Tibial nerve (tissue), 4 donors: ENCODE measurements at regions not wholly inside any gene's neighbourhood (a gene's known extent, or its start where the extent isn't known, plus 50 kb on each side); places are given as distances from the start of the nearest gene placed in this dataset.

Experiments
- DNase-seq, 2 donors: peaks; one replicate each; pipeline ENCODE4 v3.0.0-alpha.2; 2019; ENCODE audit warnings: low spot score in 2 of 2
- H3K27ac ChIP-seq, 4 donors: fragments of 200-600 bp; sonication (generic) in 3 of 4; one replicate each; pipeline ENCODE4 v1.5.1; 2017 to 2019; ENCODE audit warnings: mild to moderate bottlenecking in 1 of 4
- H3K27me3 ChIP-seq, 2 donors: fragments of 200-600 bp; sonication (generic) in 1 of 2; one replicate each; pipeline versions ENCODE4 v1.5.1 to v1.6.0; 2017 to 2019
- H3K36me3 ChIP-seq, 3 donors: fragments of 200-600 bp; sonication (generic); one replicate each; pipeline ENCODE4 v1.5.1; 2018 to 2019
- H3K4me1 ChIP-seq, 4 donors: fragments of 200-600 bp; sonication (generic) in 3 of 4; one replicate each; pipeline ENCODE4 v1.5.1; 2017 to 2019
- H3K4me3 ChIP-seq, 4 donors: fragments of 200-600 bp; sonication (generic) in 3 of 4; one replicate each; pipeline ENCODE4 v1.5.1; 2017 to 2019; ENCODE audit warnings: mild to moderate bottlenecking in 1 of 4, moderate library complexity in 1 of 4
- H3K9me3 ChIP-seq, 4 donors: fragments of 200-600 bp; sonication (generic) in 3 of 4; one replicate each; pipeline ENCODE4 v1.5.1; 2017 to 2019
- CTCF ChIP-seq, 5 experiments: fragments of 200-600 bp in 3 of 5; fragments of 450-650 bp in 2 of 5; sonication (generic) in 3 of 5; IDR thresholded peaks; one replicate each; pipeline ENCODE4 v1.5.1; 2016 to 2019; ENCODE audit warnings: antibody characterized with exemption in 5 of 5, mild to moderate bottlenecking in 3 of 5, moderate library complexity in 2 of 5
- EP300 ChIP-seq, 2 donors: sonication (generic); formaldehyde crosslinking; IDR thresholded peaks; one replicate each; pipeline ENCODE4 v1.6.1; 2017; ENCODE audit warnings: antibody characterized with exemption in 2 of 2, mild to moderate bottlenecking in 1 of 2
- POLR2A ChIP-seq, 2 donors: fragments of 450-650 bp; IDR thresholded peaks; one replicate each; pipeline ENCODE4 v1.6.1; 2017; ENCODE audit warnings: antibody characterized with exemption in 2 of 2, mild to moderate bottlenecking in 2 of 2, moderate library complexity in 2 of 2
- WGBS, 2 donors: methylation state at CpG; one replicate each; pipeline ENCODE4 v1.1.5; 2018; 5-methylcytosine and 5-hydroxymethylcytosine counted together

- H3K36me3 ChIP-seq = no peaks in the 10 kb centered on the region
- DNase-seq = no peak
- no peak for TF ChIP-seq EP300 (IDR thresholded peaks at IDR 0.05)
- no peak for TF ChIP-seq CTCF (IDR thresholded peaks at IDR 0.05)
- no peak for TF ChIP-seq POLR2A (IDR thresholded peaks at IDR 0.05)
- H3K4me1 ChIP-seq = no peaks in the 10 kb centered on the region
- peaks cover 0 to 4% (median 0%) of the 10 kb centered on the region in 4 donors for H3K9me3 ChIP-seq
- no peaks in the 10 kb centered on the region for H3K27me3 ChIP-seq
- WGBS, 2 donors = 93% methylated on average over 2 of the region's 2 CpGs
- no peak overlapping the region for H3K27ac ChIP-seq
- H3K4me3 ChIP-seq = no peak overlapping the region
Measured at GRCh38 chr13:47803131-47803530, 197.9 kb downstream of the SUCLA2 start.

GRCh38 chr13:47801555-47801954 is 199.5 kb downstream of the SUCLA2 start:
- no peak for TF ChIP-seq POLR2A (IDR thresholded peaks at IDR 0.05)
- TF ChIP-seq CTCF (IDR thresholded peaks at IDR 0.05) = no peak
- 95 to 98% methylated on average over 3 of the region's 3 CpGs for WGBS, 2 donors

DNA sequence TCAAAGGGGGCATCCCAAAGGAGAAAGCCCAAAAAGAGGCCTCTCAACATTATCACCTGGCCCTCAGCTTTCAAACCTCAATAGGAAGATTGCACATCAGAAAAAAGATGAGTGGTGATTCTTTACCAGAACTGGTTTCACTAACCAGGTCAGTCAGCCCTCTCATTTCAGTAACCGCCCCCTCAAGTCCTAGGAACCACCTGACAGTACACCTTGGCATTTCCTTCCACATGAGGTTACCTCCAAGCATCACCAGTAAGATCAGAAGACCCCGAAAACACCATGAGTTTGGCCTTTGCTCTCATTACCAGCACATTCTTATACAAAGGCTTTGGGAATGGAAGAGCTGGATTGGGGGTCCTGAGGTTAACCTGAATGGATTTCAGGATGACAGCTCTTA is 200.5 kb downstream of the SUCLA2 start:
- no peaks in the 10 kb centered on the region for H3K27me3 ChIP-seq
- no peak for DNase-seq
- H3K36me3 ChIP-seq = no peaks in the 10 kb centered on the region
- H3K9me3 ChIP-seq = peaks cover 0 to 4% (median 0%) of the 10 kb centered on the region in 4 donors
- WGBS, 2 donors = 82 to 96% methylated on average over 2 of the region's 2 CpGs
- H3K4me3 ChIP-seq = no peak overlapping the region
- no peaks in the 10 kb centered on the region for H3K4me1 ChIP-seq
- H3K27ac ChIP-seq = no peak overlapping the region
- no peak for TF ChIP-seq EP300 (IDR thresholded peaks at IDR 0.05)

More at GRCh38 chr13:47801555-47801954, 199.5 kb downstream of the SUCLA2 start:
- Histone ChIP-seq H3K4me3 (no peak overlapping the region), H3K4me1 (no peaks in the 10 kb centered on the region), H3K36me3 (no peaks in the 10 kb centered on the region), H3K27me3 (no peaks in the 10 kb centered on the region), H3K9me3 (peaks cover 0 to 4% (median 0%) of the 10 kb centered on the region in 4 donors), H3K27ac (no peak overlapping the region)
- no peak for DNase-seq

DNA sequence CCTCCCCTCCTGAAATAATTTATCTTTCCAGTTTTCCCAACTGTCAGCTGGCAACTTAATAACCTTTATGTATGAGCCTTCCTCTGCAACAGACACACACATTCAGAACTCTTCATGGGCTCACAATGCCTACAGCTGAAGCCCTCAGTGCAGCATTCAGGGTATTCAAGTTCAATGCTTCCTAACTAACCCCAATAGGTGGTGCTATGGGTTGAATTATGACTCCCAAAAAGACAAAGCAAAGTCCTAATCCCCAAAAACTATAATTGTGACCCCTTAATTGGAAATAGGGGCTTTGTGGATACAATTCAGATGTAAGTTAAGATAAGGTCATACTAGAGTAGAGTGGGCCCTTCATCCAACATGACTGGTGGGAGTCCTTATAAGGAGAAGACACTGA is 202.2 kb downstream of the SUCLA2 start:
- TF ChIP-seq CTCF (IDR thresholded peaks at IDR 0.05) (no peak), POLR2A (IDR thresholded peaks at IDR 0.05) (no peak), EP300 (IDR thresholded peaks at IDR 0.05) (no peak)
- Histone ChIP-seq H3K27me3 (no peaks in the 10 kb centered on the region), H3K9me3 (peaks cover 0 to 4% (median 0%) of the 10 kb centered on the region in 4 donors), H3K4me3 (no peak overlapping the region), H3K36me3 (no peaks in the 10 kb centered on the region), H3K4me1 (no peaks in the 10 kb centered on the region), H3K27ac (no peak overlapping the region)
- DNase-seq = no peak

GRCh38 chr13:47798194-47798593 is 202.9 kb downstream of the SUCLA2 start:
- Histone ChIP-seq H3K9me3 (peaks cover 0 to 4% (median 0%) of the 10 kb centered on the region in 4 donors), H3K4me1 (no peaks in the 10 kb centered on the region), H3K27me3 (no peaks in the 10 kb centered on the region), H3K27ac (no peak overlapping the region), H3K36me3 (no peaks in the 10 kb centered on the region), H3K4me3 (no peak overlapping the region)
- TF ChIP-seq CTCF (IDR thresholded peaks at IDR 0.05) = no peak
- no peak for TF ChIP-seq POLR2A (IDR thresholded peaks at IDR 0.05)
- no peak for TF ChIP-seq EP300 (IDR thresholded peaks at IDR 0.05)
- WGBS, 2 donors = 76 to 85% methylated on average over 6 of the region's 6 CpGs
- no peak for DNase-seq

DNA sequence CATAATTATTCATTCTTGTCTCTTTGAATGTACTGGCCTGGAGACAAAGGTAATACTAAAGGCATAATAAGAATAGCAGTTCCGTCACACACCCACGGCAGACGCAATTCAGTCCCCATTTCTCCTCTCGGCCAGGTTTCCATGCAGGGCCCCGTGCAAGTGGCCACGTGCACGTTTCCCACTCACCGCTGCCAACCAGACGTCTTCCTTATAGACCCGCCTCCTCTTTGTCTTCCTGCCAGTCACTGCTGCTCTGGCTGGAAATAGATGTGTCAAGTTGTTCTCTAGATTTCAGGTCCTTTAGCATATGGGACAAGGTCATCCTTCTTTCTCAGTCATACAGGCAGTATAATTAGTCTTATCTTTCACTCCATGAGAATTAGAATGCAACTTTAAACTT is 204.3 kb downstream of the SUCLA2 start:
- DNase-seq = no peak
- TF ChIP-seq EP300 (IDR thresholded peaks at IDR 0.05) = no peak
- no peak for TF ChIP-seq POLR2A (IDR thresholded peaks at IDR 0.05)
- no peak for TF ChIP-seq CTCF (IDR thresholded peaks at IDR 0.05)
- Histone ChIP-seq H3K9me3 (peaks cover 0 to 4% (median 0%) of the 10 kb centered on the region in 4 donors), H3K27me3 (no peaks in the 10 kb centered on the region), H3K36me3 (no peaks in the 10 kb centered on the region), H3K4me3 (no peak overlapping the region), H3K4me1 (no peaks in the 10 kb centered on the region), H3K27ac (no peak overlapping the region)
- 73 to 77% methylated on average over 10 of the region's 10 CpGs for WGBS, 2 donors
